ENCODE measurements at regions not wholly inside any gene's neighbourhood (a gene's known extent, or its start where the extent isn't known, plus 50 kb on each side); places are given as distances from the start of the nearest gene placed in this dataset.
"Not testable (repeated sequence)": the region's sequence is repeated elsewhere in the genome, so short reads cannot be mapped to it uniquely, and the experiment has no call there.

GRCh38 chr7:136403591-136403990 is 426.4 kb upstream of the MTPN start:
- DNase-seq, result no peak

GRCh38 chr7:136400877-136401276 is 423.7 kb upstream of the MTPN start:
- no peak for DNase-seq

GRCh38 chr7:136399385-136399784 is 422.2 kb upstream of the MTPN start:
- no peak for DNase-seq

- no peak for DNase-seq
Observed at GRCh38 chr7:136392856-136393255, 415.7 kb upstream of the MTPN start.

GRCh38 chr7:136391371-136391770 is 414.2 kb upstream of the MTPN start:
- DNase-seq, result no peak

- no peak for DNase-seq
Observed at GRCh38 chr7:136389933-136390332, 412.8 kb upstream of the MTPN start.

- DNase-seq, result no peak
Observed at GRCh38 chr7:136386876-136387275, 409.7 kb upstream of the MTPN start.

GRCh38 chr7:136371409-136371808 is 394.2 kb upstream of the MTPN start:
- DNase-seq, result not testable (repeated sequence)

GRCh38 chr7:136370137-136370536 is 393.0 kb upstream of the MTPN start:
- no peak for DNase-seq

GRCh38 chr7:136369225-136369624 is 392.1 kb upstream of the MTPN start:
- no peak for DNase-seq

GRCh38 chr7:136359333-136359903 is 382.3 kb upstream of the MTPN start:
- no peak for DNase-seq

GRCh38 chr7:136353287-136353686 is 376.1 kb upstream of the MTPN start:
- DNase-seq, result no peak

- no peak for DNase-seq
Observed at GRCh38 chr7:136348542-136349192, 371.5 kb upstream of the MTPN start.

GRCh38 chr7:136348142-136348541 is 371.0 kb upstream of the MTPN start:
- DNase-seq, result no peak

GRCh38 chr7:136347488-136347887 is 370.3 kb upstream of the MTPN start:
- no peak for DNase-seq

- no peak for DNase-seq
Observed at GRCh38 chr7:136342251-136342650, 365.1 kb upstream of the MTPN start.

- no peak for DNase-seq
Observed at GRCh38 chr7:136339464-136339863, 362.3 kb upstream of the MTPN start.

GRCh38 chr7:136336932-136337331 is 359.8 kb upstream of the MTPN start:
- no peak for DNase-seq

GRCh38 chr7:136333636-136334035 is 356.5 kb upstream of the MTPN start:
- no peak for DNase-seq

GRCh38 chr7:136326045-136326609 is 349.0 kb upstream of the MTPN start:
- DNase-seq, result no peak

GRCh38 chr7:136325578-136325977 is 348.4 kb upstream of the MTPN start:
- DNase-seq, result no peak

GRCh38 chr7:136325027-136325426 is 347.9 kb upstream of the MTPN start:
- DNase-seq, result no peak

- no peak for DNase-seq
Observed at GRCh38 chr7:136324073-136324704, 347.0 kb upstream of the MTPN start.

- DNase-seq, result no peak
Observed at GRCh38 chr7:136312592-136312991, 335.4 kb upstream of the MTPN start.

Measured in activated effector memory CD4-positive, alpha-beta T cell treated with Interleukin-2 at 50 U/mL for 16 hours (primary cell).